HG02870 (cell line): ENCODE measurements at regions not wholly inside any gene's neighbourhood (a gene's known extent, or its start where the extent isn't known, plus 50 kb on each side); places are given as distances from the start of the nearest gene placed in this dataset.

Source experiments
- ATAC-seq: cut with Tn5 transposase; IDR thresholded peaks from one replicate; pipeline ENCODE4 v1.9.1; 2021; ENCODE audit warnings: mild to moderate bottlenecking, moderate library complexity; ENCODE audit not compliant: unreplicated experiment

- ATAC-seq: no peak
These were observed 73.0 kb upstream of the HMGN3 start for GRCh38 chr6:79307321-79308036.

- ATAC-seq: no peak
These were observed 70.5 kb upstream of the HMGN3 start for GRCh38 chr6:79305020-79305419.

- ATAC-seq: no peak
These were observed 67.9 kb upstream of the HMGN3 start for GRCh38 chr6:79302341-79302740.

- ATAC-seq: no peak
These were observed 66.8 kb upstream of the HMGN3 start for GRCh38 chr6:79301290-79301689.

GRCh38 chr6:79296211-79296610, 61.7 kb upstream of the HMGN3 start:
- no peak for ATAC-seq
